ENCODE measurements at regions not wholly inside any gene's neighbourhood (a gene's known extent, or its start where the extent isn't known, plus 50 kb on each side); places are given as distances from the start of the nearest gene placed in this dataset.

DNA sequence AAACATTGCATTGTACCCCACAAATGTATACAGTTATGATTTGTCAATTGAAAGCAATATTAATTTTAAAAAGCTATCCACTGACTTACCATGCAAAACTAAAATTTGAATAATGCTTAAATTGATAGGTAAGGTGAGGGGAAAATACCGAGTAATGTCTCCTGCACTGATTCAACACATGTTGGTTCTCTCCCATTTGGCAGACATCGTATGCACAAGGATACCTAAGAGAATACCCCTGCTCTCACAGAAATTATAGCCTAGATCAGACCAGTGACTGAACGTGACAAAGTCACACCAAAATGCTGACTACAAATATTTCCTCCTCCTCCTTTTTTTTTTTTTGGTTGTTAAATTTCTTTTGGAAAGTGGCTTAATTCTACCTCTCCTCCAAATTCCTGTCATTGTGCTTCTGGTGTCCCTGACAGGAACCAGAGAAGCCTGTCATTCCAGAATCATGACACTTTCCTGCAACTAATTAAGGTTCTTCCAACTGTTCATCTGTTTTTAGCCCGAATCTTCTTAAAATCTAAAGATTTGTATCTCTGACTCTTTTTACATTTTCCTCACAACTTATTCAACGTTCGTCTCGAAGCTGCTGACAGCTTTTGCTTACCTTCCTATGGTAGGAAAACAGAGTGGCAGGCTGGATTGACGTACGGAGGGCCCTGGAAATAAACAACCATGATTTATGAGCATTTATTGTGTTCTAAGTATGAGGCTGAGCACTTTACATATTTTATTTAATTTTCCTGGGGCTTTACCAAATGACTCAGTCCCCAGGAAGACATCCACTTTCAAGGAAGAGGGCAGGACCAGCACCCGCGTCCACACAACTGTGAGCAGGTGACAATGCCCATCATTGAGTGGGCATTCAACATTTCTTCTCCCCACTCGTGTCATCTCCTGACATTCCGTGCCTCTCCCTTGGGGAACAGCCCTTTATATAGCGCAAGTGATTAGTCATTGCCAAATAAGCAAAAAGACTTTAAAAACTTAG lies 57.9 kb upstream of the KCNE2 start:
- H3K4me3 ChIP-seq (ENCODE audit: low read length): no peak overlapping the region
- no peak for DNase-seq (ENCODE audit: low read depth, low spot score)

DNA sequence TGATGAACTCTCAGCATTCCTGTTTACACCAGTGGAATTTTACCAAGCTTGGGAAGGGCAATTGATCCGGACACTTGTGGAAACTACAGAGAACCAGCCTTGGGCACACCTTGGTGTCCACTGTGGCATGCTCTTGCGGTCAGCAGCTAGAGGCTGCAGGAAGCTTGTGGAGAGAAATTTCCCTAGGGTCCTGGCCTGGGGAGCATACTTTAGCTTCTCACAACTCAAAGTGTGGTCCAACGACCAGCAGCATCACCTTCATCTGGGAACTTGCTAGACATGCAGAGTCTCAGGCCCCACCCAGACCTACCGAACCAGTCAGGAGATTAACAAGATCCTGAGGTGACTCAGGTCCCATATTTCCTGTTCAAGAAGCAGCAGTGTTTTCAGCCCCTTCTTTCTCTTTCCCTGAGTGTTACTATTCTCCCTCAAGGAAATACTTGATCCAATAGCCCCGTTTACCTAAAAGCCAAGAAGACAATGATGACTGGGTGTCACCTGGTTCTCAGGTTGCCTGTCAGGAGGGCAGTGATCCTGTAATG lies 55.7 kb upstream of the KCNE2 start:
- no peak for DNase-seq (ENCODE audit: low read depth, low spot score)
- no peak overlapping the region for H3K4me3 ChIP-seq (ENCODE audit: low read length)

DNA sequence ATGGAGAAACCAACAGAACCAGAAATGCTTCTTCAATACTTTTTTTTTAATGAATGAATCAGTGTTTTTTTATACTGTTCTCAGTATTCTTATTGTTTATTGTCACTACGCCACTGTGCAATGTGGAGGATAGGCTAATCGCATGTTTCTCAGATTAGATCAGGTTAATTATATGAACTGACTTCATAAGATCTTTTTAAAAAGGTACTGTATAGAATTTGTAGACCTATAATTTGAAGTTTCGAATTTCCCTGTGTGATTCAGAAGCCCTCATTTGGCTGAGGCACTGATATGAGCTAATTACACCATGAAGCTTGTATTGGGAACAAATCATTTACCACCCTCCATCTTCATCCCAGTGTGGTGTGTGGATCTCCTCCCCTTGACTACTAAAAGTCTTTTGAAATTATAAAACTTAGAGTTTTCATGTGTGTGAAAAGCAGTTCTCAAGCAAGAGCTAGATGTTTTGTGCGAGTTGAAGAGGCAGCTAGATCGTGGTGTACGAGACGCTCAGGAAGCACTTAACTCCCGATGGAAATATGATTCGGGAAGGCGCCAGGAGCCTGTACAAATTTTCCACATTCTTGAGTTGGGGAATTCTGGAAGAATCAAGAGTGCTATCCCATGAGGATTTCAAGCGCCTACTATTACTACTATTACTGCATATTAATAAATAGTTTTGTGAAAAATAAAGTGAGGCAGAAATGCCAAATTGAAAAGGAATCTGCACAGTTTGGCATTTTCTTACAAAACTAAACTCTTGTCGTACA lies 52.1 kb upstream of the KCNE2 start:
- no peak for DNase-seq (ENCODE audit: low read depth, low spot score)

DNA sequence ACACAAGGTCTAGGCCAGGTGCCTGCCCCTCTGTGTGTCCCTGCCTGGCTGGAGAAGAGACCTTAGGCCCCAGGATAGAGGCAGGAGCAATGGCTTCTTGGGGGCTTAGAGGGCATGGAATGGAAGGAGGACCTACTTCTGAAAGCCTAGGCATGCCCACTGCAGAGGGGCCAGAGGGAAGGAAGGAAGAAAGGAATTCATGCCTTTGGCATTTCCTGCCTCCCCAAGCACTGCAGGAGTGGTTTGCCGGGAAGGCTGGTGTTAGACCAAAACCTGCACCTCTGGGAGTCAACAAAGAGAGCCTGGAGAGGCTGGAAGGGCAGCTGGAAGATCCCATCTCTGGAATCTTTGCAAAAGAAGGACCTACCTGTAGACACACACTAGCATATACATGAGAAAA lies 50.7 kb upstream of the KCNE2 start:
- DNase-seq (ENCODE audit: low read depth, low spot score): no peak
- no peak overlapping the region for H3K4me3 ChIP-seq (ENCODE audit: low read length)

More for the DNA sequence above, 52.1 kb upstream of the KCNE2 start:
- no peak overlapping the region for H3K4me3 ChIP-seq (ENCODE audit: low read length)
